WTC11 (cell line): ENCODE measurements at regions not wholly inside any gene's neighbourhood (a gene's known extent, or its start where the extent isn't known, plus 50 kb on each side); places are given as distances from the start of the nearest gene placed in this dataset.

ENCODE experiments used
- ATAC-seq: fragments of 200-7000 bp; cut with Tn5 transposase; 2 replicates; pipeline ENCODE4 v1.10.0; 2021; ENCODE audit warnings: mild to moderate bottlenecking, moderate library complexity
- CTCF ChIA-PET: fragments of 300-600 bp; sonication (Branson Sonifier 250); formaldehyde crosslinking; loops from one replicate; lab custom pipeline; 2021; ENCODE audit warnings: antibody characterized with exemption; lab: Charles Lee
- POLR2A ChIA-PET: fragments of 350-600 bp; sonication (Branson Sonifier 250); formaldehyde crosslinking; loops from one replicate; lab custom pipeline; 2021; ENCODE audit warnings: antibody characterized with exemption; lab: Charles Lee
- DNase-seq: peaks from one replicate; pipeline ENCODE4 v3.0.0; 2021; ENCODE audit warnings: low spot score
- H3K27ac Mint-ChIP-seq: 2 replicates; pipeline ENCODE4 v1.8.0; 2021; ENCODE audit warnings: mixed read lengths
- H3K27me3 Mint-ChIP-seq: 2 replicates; pipeline ENCODE4 v1.8.0; 2021; ENCODE audit warnings: low read depth, mild to moderate bottlenecking, moderate library complexity, mixed read lengths
- H3K36me3 Mint-ChIP-seq: 2 replicates; pipeline ENCODE4 v1.8.0; 2021; ENCODE audit warnings: mixed read lengths
- H3K4me1 Mint-ChIP-seq: 2 replicates; pipeline ENCODE4 v1.8.0; 2022; ENCODE audit warnings: mixed read lengths
- H3K4me3 Mint-ChIP-seq: 2 replicates; pipeline ENCODE4 v1.8.0; 2021; ENCODE audit warnings: mild to moderate bottlenecking, moderate library complexity, mixed read lengths
- H3K9me3 Mint-ChIP-seq: 2 replicates; pipeline ENCODE4 v1.8.0; 2021; ENCODE audit warnings: mixed read lengths
- CREB1 ChIP-seq: sonication (generic); formaldehyde crosslinking; IDR thresholded peaks from 2 replicates; pipeline ENCODE4 v1.8.0; 2023; ENCODE audit warnings: mild to moderate bottlenecking, missing genetic modification reagents
- EMX1 ChIP-seq: fragments of 250-450 bp; sonication (Bioruptor Pico); IDR thresholded peaks from 2 replicates; pipeline ENCODE4 v1.8.0; 2021; ENCODE audit warnings: mild to moderate bottlenecking
- GABPB1 ChIP-seq: sonication (generic); formaldehyde crosslinking; IDR thresholded peaks from 2 replicates; pipeline ENCODE4 v1.8.1; 2023; ENCODE audit warnings: mild to moderate bottlenecking, missing genetic modification reagents
- JAZF1 ChIP-seq: fragments of 250-450 bp; sonication (Bioruptor Pico); IDR thresholded peaks from 2 replicates; pipeline ENCODE4 v1.9.0; 2021; ENCODE audit warnings: moderate library complexity, mild to moderate bottlenecking, inconsistent platforms
- JUN ChIP-seq: sonication (generic); formaldehyde crosslinking; IDR thresholded peaks from 2 replicates; pipeline ENCODE4 v1.8.0; 2023; ENCODE audit warnings: mild to moderate bottlenecking, missing genetic modification reagents
- MYBL2 ChIP-seq: sonication (generic); formaldehyde crosslinking; IDR thresholded peaks from 2 replicates; pipeline ENCODE4 v1.8.1; 2023; ENCODE audit warnings: mild to moderate bottlenecking, moderate library complexity, missing genetic modification reagents
- NFE2L1 ChIP-seq: sonication (generic); formaldehyde crosslinking; IDR thresholded peaks from 2 replicates; pipeline ENCODE4 v1.8.1; 2023; ENCODE audit warnings: missing genetic modification reagents
- RORB ChIP-seq: fragments of 250-450 bp; sonication (Bioruptor Pico); IDR thresholded peaks from 2 replicates; pipeline ENCODE4 v1.9.0; 2021; ENCODE audit warnings: mild to moderate bottlenecking
- SMAD3 ChIP-seq: sonication (generic); formaldehyde crosslinking; IDR thresholded peaks from 2 replicates; pipeline ENCODE4 v1.8.0; 2022; ENCODE audit warnings: missing genetic modification reagents, mild to moderate bottlenecking, borderline replicate concordance
- SP1 ChIP-seq: sonication (generic); formaldehyde crosslinking; conservative IDR thresholded peaks from 2 replicates; pipeline ENCODE4 v1.8.1; 2022; ENCODE audit warnings: missing genetic modification reagents
- ZNF232 ChIP-seq: sonication (generic); formaldehyde crosslinking; IDR thresholded peaks from 2 replicates; pipeline ENCODE4 v1.8.0; 2022; ENCODE audit warnings: mild to moderate bottlenecking, missing genetic modification reagents
- ZNF416 ChIP-seq: fragments of 250-450 bp; sonication (Bioruptor Pico); IDR thresholded peaks from 2 replicates; pipeline ENCODE4 v1.9.0; 2021; ENCODE audit warnings: mild to moderate bottlenecking, inconsistent platforms
- TF ChIP-seq, protein P1 (sequence below): sonication (generic); formaldehyde crosslinking; IDR thresholded peaks from 2 replicates; pipeline ENCODE4 v1.8.1; 2022; ENCODE audit warnings: low read depth, mild to moderate bottlenecking, moderate library complexity, missing genetic modification reagents, borderline replicate concordance
- TF ChIP-seq, protein P2 (sequence below): fragments of 250-450 bp; sonication (Bioruptor Pico); IDR thresholded peaks from 2 replicates; pipeline ENCODE4 v1.9.0; 2021; ENCODE audit warnings: mild to moderate bottlenecking
- TF ChIP-seq, protein P3 (sequence below): fragments of 250-450 bp; sonication (Bioruptor Pico); IDR thresholded peaks from 2 replicates; pipeline ENCODE4 v2.1.2; 2022; ENCODE audit warnings: mild to moderate bottlenecking, moderate library complexity
- TF ChIP-seq, protein P4 (sequence below): sonication (generic); formaldehyde crosslinking; IDR thresholded peaks from 2 replicates; pipeline ENCODE4 v1.8.1; 2022; ENCODE audit warnings: missing genetic modification reagents, borderline replicate concordance
- TF ChIP-seq, protein P5 (sequence below): fragments of 250-450 bp; sonication (Bioruptor Pico); conservative IDR thresholded peaks from 2 replicates; pipeline ENCODE4 v1.9.0; 2021; ENCODE audit warnings: mild to moderate bottlenecking
- TF ChIP-seq, protein P6 (sequence below): sonication (generic); formaldehyde crosslinking; IDR thresholded peaks from 2 replicates; pipeline ENCODE4 v1.8.1; 2023; ENCODE audit warnings: mild to moderate bottlenecking, missing genetic modification reagents, moderate library complexity
- TF ChIP-seq, protein P7 (sequence below): fragments of 250-450 bp; sonication (Bioruptor Pico); IDR thresholded peaks from 2 replicates; pipeline ENCODE4 v1.9.0; 2021; ENCODE audit warnings: moderate library complexity, mild to moderate bottlenecking, inconsistent platforms, borderline replicate concordance
- TF ChIP-seq, protein P8 (sequence below): sonication (generic); formaldehyde crosslinking; conservative IDR thresholded peaks from 2 replicates; pipeline ENCODE4 v1.8.1; 2022; ENCODE audit warnings: mild to moderate bottlenecking, missing genetic modification reagents
- TF ChIP-seq, protein P9 (sequence below): sonication (generic); formaldehyde crosslinking; IDR thresholded peaks from 2 replicates; pipeline ENCODE4 v1.8.1; 2022; ENCODE audit warnings: mild to moderate bottlenecking, missing genetic modification reagents, moderate library complexity, borderline replicate concordance

DNA sequence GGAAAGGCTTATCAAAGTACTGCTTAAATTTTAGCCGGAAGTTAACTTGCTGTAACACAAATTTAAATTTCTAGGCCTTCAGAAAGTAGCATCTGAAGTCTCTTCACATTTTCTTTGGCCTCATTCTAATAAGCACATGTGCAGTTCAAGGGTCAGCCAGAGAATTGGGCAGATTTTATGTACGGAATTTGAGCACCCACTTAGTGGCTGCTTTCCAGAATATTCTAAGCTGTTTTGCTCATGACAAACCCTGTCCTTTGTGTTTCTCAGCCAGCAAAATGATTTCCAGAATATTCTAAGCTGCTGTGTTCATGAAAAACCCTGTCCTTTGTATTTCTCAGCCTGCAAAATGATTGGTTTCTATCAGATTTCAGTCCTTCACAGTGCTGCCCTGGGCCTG is 225.0 kb upstream of the DOK6 start (continued):
- TF ChIP-seq, protein P1, sequence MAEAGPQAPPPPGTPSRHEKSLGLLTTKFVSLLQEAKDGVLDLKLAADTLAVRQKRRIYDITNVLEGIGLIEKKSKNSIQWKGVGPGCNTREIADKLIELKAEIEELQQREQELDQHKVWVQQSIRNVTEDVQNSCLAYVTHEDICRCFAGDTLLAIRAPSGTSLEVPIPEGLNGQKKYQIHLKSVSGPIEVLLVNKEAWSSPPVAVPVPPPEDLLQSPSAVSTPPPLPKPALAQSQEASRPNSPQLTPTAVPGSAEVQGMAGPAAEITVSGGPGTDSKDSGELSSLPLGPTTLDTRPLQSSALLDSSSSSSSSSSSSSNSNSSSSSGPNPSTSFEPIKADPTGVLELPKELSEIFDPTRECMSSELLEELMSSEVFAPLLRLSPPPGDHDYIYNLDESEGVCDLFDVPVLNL (CRISPR knock-in tag), result no peak
- TF ChIP-seq ZNF232 (CRISPR knock-in tag) (no peak), CREB1 (CRISPR knock-in tag) (no peak), JAZF1 (CRISPR knock-in tag) (no peak)
- TF ChIP-seq, protein P2, sequence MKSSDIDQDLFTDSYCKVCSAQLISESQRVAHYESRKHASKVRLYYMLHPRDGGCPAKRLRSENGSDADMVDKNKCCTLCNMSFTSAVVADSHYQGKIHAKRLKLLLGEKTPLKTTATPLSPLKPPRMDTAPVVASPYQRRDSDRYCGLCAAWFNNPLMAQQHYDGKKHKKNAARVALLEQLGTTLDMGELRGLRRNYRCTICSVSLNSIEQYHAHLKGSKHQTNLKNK (CRISPR knock-in tag), result no peak

DNA sequence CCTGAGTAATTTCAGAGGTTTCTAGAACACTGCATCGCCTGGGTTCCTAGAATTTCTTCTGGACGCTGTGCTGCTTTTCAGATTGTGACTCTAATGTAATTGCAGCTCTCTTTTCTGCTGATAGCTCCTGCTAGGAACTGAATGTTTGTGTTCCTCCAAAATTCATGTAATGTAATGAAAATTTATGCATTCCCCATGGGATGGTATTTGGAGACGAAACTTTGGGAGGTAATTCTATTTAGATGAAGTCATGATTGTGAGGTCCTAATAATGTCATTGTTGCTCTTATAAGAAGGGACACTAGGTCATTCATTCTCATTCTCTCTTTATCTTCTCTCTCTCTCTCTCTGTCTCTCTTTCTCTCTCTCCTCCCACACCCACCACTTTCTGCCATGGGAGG is 223.9 kb upstream of the DOK6 start:
- peaks cover 10% of the 10 kb centered on the region for H3K4me1 Mint-ChIP-seq
- H3K4me3 Mint-ChIP-seq, result no peak overlapping the region
- DNase-seq, result no peak
- no peak for TF ChIP-seq JAZF1 (CRISPR knock-in tag)
- TF ChIP-seq, protein P3, sequence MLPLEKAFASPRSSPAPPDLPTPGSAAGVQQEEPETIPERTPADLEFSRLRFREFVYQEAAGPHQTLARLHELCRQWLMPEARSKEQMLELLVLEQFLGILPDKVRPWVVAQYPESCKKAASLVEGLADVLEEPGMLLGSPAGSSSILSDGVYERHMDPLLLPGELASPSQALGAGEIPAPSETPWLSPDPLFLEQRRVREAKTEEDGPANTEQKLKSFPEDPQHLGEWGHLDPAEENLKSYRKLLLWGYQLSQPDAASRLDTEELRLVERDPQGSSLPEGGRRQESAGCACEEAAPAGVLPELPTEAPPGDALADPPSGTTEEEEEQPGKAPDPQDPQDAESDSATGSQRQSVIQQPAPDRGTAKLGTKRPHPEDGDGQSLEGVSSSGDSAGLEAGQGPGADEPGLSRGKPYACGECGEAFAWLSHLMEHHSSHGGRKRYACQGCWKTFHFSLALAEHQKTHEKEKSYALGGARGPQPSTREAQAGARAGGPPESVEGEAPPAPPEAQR (CRISPR knock-in tag), result no peak
- TF ChIP-seq, protein P4, sequence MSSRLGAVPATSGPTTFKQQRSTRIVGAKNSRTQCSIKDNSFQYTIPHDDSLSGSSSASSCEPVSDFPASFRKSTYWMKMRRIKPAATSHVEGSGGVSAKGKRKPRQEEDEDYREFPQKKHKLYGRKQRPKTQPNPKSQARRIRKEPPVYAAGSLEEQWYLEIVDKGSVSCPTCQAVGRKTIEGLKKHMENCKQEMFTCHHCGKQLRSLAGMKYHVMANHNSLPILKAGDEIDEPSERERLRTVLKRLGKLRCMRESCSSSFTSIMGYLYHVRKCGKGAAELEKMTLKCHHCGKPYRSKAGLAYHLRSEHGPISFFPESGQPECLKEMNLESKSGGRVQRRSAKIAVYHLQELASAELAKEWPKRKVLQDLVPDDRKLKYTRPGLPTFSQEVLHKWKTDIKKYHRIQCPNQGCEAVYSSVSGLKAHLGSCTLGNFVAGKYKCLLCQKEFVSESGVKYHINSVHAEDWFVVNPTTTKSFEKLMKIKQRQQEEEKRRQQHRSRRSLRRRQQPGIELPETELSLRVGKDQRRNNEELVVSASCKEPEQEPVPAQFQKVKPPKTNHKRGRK (CRISPR knock-in tag), result no peak
- TF ChIP-seq SP1, result no peak
- H3K27ac Mint-ChIP-seq, result no peak overlapping the region
- no peaks in the 10 kb centered on the region for H3K27me3 Mint-ChIP-seq
- no peak for ATAC-seq
- H3K9me3 Mint-ChIP-seq, result peaks cover 18% of the 10 kb centered on the region
- H3K36me3 Mint-ChIP-seq, result no peaks in the 10 kb centered on the region
- POLR2A ChIA-PET, result no interaction called here
- CTCF ChIA-PET, result no interaction called here

DNA sequence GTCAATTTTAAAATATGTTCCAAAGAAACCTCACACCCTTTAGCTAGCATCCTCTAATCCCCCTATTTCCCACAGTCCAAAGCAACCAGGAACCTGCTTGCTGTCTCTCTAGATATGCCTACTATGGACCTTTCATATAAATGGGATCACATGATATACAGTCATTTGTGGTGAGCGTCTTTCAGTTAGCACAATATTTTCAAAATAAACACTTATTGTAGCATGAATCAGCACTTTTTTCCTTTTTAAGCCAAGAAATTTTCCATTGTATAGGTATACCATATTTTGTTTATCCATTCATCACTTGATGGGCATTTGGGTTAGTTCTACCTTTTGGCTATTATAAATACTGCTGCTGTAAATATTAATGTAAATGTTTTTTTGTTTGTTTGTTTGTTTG is 223.0 kb upstream of the DOK6 start:
- POLR2A ChIA-PET, result no interaction called here
- peaks cover 10% of the 10 kb centered on the region for H3K4me1 Mint-ChIP-seq
- peaks cover 8% of the 10 kb centered on the region for H3K9me3 Mint-ChIP-seq
- DNase-seq, result no peak
- no peak overlapping the region for H3K4me3 Mint-ChIP-seq
- H3K27me3 Mint-ChIP-seq, result no peaks in the 10 kb centered on the region
- CTCF ChIA-PET, result no interaction called here
- no peak for ATAC-seq
- H3K27ac Mint-ChIP-seq, result no peak overlapping the region
- no peaks in the 10 kb centered on the region for H3K36me3 Mint-ChIP-seq
- TF ChIP-seq SMAD3, result no peak
- TF ChIP-seq, protein P5, sequence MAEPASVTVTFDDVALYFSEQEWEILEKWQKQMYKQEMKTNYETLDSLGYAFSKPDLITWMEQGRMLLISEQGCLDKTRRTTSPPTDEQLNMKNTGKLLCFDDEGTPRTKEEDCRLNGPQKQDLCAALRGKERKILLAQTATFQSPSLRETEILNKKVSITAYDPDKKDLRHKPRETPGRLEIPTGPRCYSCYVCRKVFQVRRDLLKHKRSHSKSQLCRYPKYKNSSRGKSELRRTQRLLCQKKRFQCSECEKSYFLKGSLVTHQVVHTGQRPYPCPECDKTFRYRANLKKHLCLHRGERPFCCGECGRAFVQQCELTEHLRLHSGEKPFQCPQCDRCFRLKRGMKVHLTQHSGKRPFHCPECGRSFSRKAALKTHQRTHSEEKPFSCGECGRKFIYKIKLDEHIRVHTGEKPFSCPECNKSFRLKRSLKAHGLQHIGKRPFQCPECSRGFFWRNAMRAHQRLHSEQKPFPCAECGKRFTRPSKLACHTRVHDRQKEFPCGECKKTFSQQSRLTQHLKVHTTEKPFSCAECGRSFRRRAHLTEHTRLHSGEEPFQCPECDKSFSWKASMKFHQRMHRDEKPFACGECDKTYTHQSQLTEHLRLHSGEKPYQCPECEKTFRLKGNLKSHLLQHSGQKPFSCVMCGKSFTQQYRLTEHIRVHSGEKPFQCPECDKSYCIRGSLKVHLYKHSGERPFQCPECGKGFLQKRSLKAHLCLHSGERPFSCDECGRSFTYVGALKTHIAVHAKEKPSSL (CRISPR knock-in tag), result no peak
- TF ChIP-seq, all 79 proteins: peak for 0

DNA sequence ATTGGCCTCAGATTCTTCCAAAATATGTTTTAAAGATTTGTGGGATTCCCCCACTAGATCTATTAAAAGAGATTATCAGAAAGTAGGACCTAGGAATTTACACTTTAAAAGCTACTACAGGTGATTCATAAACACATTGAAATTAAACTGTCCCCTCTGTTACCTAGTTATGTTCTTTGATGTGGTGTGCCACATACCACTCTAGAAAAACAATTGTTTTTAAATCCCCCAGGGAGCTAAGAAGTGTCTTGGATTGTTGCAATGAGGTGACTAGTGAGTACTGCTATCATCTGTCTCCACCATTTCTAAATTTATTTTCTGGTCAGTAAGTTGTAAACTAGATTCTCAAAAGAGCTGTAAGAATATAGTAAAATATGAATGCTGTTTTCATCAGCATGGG is 214.5 kb upstream of the DOK6 start:
- no peaks in the 10 kb centered on the region for H3K4me1 Mint-ChIP-seq
- ATAC-seq (no peak; the same call in 1 of the 2 replicates), DNase-seq (no peak)
- POLR2A ChIA-PET, result interaction anchor here (0.6 kb wide), 1 partner anchor 346 kb away, joined by 3 read pairs; no protein-coding TSS in a partner anchor
- H3K27me3 Mint-ChIP-seq, result no peaks in the 10 kb centered on the region
- no peaks in the 10 kb centered on the region for H3K36me3 Mint-ChIP-seq
- no peak overlapping the region for H3K27ac Mint-ChIP-seq
- H3K9me3 Mint-ChIP-seq, result peaks cover 4% of the 10 kb centered on the region; the same call in 1 of the 2 replicates
- H3K4me3 Mint-ChIP-seq, result no peak overlapping the region
- CTCF ChIA-PET, result no interaction called here
- no peak for TF ChIP-seq JUN (CRISPR knock-in tag)
- no peak for TF ChIP-seq ZNF416 (CRISPR knock-in tag)
- TF ChIP-seq NFE2L1 (CRISPR knock-in tag), result no peak
- TF ChIP-seq GABPB1 (CRISPR knock-in tag), result no peak
- TF ChIP-seq SP1, result no peak
- TF ChIP-seq RORB (CRISPR knock-in tag), result no peak
- TF ChIP-seq, protein P6, sequence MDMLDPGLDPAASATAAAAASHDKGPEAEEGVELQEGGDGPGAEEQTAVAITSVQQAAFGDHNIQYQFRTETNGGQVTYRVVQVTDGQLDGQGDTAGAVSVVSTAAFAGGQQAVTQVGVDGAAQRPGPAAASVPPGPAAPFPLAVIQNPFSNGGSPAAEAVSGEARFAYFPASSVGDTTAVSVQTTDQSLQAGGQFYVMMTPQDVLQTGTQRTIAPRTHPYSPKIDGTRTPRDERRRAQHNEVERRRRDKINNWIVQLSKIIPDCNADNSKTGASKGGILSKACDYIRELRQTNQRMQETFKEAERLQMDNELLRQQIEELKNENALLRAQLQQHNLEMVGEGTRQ, result no peak
- TF ChIP-seq MYBL2 (CRISPR knock-in tag), result no peak
- TF ChIP-seq, protein P7, sequence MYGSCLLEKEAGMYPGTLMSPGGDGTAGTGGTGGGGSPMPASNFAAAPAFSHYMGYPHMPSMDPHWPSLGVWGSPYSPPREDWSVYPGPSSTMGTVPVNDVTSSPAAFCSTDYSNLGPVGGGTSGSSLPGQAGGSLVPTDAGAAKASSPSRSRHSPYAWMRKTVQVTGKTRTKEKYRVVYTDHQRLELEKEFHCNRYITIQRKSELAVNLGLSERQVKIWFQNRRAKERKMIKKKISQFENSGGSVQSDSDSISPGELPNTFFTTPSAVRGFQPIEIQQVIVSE (CRISPR knock-in tag), result no peak
- TF ChIP-seq, protein P8, sequence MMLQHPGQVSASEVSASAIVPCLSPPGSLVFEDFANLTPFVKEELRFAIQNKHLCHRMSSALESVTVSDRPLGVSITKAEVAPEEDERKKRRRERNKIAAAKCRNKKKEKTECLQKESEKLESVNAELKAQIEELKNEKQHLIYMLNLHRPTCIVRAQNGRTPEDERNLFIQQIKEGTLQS, result no peak
- no peak for TF ChIP-seq EMX1 (CRISPR knock-in tag)
- TF ChIP-seq, protein P9, sequence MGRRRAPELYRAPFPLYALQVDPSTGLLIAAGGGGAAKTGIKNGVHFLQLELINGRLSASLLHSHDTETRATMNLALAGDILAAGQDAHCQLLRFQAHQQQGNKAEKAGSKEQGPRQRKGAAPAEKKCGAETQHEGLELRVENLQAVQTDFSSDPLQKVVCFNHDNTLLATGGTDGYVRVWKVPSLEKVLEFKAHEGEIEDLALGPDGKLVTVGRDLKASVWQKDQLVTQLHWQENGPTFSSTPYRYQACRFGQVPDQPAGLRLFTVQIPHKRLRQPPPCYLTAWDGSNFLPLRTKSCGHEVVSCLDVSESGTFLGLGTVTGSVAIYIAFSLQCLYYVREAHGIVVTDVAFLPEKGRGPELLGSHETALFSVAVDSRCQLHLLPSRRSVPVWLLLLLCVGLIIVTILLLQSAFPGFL (CRISPR knock-in tag), result no peak
